Stimulated activated CD8-positive, alpha-beta memory T cell treated with anti-CD3 and anti-CD28 coated beads, Interleukin-15, amount 100 ng/mL, for 1 hour (primary cell): ENCODE measurements at regions not wholly inside any gene's neighbourhood (a gene's known extent, or its start where the extent isn't known, plus 50 kb on each side); places are given as distances from the start of the nearest gene placed in this dataset.

Experiments used
- DNase-seq: peaks from one replicate; pipeline ENCODE4 v3.0.0-alpha.2; 2020; ENCODE audit warnings: low read depth

- no peak for DNase-seq
Measured at GRCh38 chr18:39976771-39977170, 1978.3 kb upstream of the PIK3C3 start.

DNA sequence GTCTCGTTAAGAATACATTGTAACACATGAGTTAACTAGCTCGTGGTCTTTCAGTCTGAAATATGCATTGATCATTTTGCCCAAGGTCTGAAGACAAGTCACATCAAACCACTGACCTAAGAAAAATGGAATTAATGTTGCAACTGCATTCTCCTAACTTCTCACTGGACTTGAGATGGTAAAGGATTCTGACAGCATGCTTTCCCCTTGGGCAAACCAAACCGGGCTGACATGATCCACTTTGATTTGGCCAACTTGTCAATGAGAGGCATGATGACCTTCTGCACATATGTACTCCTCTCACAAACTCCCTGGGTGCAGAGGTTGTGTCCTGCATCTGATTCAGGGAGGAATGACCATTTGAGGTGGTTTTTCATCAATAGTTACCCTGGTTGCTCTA lies 1982.5 kb upstream of the PIK3C3 start:
- DNase-seq: no peak

- DNase-seq: no peak
Measured at GRCh38 chr18:39969803-39970494, 1985.1 kb upstream of the PIK3C3 start.

- no peak for DNase-seq
Measured at GRCh38 chr18:39966275-39966674, 1988.8 kb upstream of the PIK3C3 start.

- no peak for DNase-seq
Measured at GRCh38 chr18:39962546-39962945, 1992.5 kb upstream of the PIK3C3 start.

- DNase-seq: no peak
Measured at GRCh38 chr18:39960550-39960949, 1994.5 kb upstream of the PIK3C3 start.

DNA sequence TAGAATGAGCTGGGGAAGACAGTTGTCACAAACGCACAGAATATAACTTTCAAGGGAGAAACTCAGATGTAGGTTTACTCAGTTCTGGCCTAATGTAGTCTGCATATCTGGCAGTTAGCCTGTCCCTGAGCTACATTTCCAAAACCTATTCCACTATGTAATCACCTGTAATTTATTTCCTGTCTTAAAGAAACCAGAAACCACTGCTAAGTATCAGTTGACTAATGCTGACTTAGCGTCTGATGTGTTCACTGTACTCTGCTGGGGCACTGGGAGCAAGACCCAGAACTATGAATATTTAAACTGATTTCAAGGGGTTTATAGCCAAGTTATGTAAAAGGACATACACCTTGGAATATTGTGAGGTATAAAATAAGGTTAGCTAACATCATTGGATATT lies 1995.2 kb upstream of the PIK3C3 start:
- no peak for DNase-seq

- no peak for DNase-seq
Measured at GRCh38 chr18:39958876-39959275, 1996.2 kb upstream of the PIK3C3 start.

DNA sequence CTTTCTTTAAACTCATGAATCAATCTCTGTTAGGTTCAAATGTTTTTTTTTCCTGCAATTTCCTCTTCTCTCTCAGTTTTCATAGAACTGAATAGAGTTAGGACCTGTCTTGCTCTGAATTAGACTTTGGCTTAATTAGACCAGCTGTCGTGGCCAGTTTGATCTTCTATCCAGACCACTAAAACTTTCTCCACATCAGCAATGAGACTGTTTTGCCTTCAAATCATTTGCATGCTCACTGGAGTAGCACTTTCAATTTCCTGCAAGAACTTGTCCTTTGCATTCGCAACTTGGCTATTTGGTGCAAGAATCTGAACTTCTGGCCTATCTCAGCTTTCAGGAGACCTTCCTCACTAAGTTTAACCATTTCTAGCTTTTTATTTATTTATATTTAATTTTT lies 2002.2 kb upstream of the PIK3C3 start:
- DNase-seq: no peak

DNA sequence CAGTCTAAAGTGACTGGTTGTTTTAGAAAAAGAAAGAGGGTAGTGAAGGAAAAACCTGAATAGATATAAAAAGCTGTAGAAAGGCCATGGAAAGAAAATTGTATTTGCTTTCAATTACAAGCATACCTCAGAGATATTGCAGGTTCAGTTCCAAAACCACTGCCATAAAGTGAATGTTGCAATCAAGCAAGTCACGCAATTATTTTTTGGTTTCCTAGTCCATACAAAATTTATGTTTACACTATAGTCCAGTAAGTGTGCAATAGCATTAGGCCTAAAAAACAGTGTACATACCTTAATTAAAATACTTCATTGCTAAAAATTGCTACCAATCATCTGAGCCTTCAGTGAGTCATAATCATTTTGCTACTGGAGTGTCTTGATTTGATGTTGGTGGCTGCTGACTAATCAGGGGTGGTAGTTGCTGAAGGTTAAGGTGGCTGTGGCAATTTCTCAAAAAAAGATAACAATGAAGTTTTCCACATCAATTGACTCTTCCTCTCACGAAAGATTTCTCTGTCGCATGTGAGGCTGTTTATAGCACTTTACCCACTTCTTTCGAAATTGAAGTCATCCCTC lies 2003.8 kb upstream of the PIK3C3 start:
- no peak for DNase-seq

GRCh38 chr18:39946623-39947061 lies 2008.4 kb upstream of the PIK3C3 start:
- no peak for DNase-seq

DNA sequence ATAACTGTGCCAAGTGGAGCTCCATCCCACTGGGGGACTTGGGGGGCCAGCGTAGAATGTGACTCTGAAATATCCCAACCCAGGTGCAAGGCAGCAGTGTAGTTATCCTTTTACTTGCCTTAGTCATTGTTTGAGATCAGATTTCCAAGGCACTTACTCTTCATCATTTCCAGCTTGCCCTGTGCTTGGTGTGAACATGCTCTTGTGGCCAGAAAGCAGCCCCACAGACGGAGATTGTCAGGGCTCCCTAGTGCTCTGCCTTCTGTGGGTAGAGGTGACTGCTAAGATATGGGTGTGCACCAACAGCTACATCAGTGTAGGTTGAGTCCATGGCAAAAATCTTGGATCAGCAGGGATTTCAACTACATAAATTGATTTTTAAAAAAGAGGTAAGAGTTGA lies 2010.0 kb upstream of the PIK3C3 start:
- DNase-seq: no peak

- no peak for DNase-seq
Measured at GRCh38 chr18:39942702-39943101, 2012.3 kb upstream of the PIK3C3 start.

DNA sequence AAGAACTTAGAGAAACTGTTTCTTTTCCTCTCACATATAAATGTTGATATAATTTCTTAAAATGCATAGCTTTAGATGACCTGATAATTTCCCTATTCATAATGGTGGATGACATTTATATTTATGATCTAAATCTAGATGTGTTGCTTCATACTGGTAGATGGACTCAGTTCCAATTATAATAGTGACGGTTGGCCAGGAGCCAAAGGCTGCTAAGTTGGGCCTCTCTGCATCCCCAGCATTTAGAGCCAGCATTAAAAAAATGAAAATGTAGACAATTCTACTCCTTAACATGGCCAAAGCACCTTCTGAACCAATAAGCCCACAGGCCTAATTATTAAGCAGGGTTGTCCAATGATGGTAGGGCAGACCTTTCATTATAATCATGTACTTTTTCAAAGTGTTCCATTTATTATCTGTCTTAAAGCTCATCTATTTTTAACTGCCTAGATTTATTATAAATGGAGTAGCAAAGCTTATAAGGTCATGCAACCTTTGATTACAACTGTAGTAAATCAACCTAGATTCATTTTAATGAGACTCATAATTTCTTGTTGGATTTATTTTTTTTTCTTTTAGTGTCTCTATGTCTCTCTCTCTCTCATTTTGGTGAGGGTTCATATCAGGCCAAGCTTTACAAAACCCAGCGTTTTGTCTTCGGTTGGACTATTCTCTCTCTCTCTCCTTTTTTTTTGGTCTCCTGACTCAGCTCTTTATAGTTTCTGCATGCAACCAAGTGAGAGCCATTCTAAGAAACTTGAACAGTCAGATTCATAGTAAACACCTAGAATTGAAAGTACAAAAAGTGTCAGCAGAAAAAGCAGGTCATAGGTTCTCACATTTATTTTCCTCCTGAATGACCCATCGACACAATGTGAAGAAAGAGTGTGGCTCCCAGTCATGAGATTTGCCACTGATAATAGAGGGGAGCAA lies 2016.1 kb upstream of the PIK3C3 start:
- no peak for DNase-seq

GRCh38 chr18:39935598-39935997 lies 2019.4 kb upstream of the PIK3C3 start:
- DNase-seq: no peak

GRCh38 chr18:39918847-39919246 lies 2036.2 kb upstream of the PIK3C3 start:
- DNase-seq: no peak

DNA sequence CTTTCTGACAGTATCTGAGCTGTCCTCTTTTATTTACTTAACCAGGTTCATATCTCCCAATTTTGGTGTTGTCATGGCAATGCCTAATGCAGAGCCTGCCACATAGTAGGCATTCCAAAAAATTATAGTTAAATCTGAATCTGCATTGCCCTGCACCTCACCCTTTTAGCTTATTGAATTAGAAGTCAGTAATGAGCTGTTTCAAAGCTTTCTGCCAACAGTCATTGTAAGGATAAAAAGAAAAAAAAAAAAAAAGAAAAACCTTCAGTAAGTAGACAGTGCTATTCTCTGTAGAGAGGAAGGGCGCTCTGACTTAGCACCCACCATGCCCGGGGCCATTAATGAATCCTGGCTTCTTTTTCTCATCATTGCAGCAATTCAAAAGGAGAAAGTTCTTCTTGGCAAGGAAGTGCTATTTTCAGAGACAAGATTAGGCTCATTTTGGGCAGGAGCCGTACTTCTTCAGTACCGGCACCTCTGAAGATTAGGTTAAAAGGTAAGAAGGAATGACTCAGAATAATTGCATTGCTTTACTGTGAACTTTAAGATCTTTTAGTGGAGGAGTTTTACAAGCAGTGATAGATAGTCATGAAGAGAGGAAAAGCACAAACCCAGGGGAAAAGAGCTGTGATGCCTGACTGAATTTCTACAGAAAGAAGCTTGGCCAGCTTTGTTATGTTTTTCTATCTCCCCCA lies 2041.2 kb upstream of the PIK3C3 start:
- DNase-seq: no peak

GRCh38 chr18:39911716-39912115 lies 2043.3 kb upstream of the PIK3C3 start:
- no peak for DNase-seq

DNA sequence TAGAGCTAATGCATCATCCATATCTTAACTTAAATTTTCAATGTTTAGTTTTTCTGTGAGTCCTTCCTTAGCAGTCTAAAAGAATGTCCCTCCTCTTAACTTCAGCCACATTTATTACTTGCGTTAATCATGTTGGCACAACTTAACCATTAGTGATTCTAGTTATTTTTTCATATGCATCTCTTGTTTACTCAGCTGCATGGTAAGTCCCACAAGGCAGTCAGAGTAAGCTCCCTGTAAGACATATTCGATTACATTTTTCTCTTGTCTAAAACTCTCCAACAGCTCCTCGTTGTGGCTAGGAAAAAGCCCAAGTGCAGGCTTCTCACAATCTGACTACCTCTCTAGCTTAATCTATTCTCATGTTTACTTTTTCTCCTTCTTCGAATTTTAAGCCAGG lies 2045.3 kb upstream of the PIK3C3 start:
- no peak for DNase-seq

DNA sequence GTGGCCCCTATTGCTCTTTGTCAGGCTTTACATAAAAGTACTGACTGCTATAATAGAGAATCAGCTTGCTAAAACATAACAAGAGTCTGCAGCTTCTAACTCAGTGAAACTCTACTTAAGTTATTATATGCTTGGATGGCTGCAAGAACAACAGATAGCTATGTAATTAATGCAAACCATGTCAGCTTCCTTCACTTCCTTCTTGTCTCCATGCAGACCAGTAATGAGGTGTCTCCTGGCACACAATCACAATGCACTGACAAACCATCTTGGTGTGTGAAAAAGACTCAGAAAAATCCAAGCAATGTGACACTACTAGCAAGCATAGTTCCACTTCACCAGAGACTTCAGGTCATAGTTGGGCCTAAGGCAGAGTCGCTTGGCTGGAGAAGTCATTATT lies 2068.9 kb upstream of the PIK3C3 start:
- DNase-seq: no peak

- no peak for DNase-seq
Measured at GRCh38 chr18:39872651-39873050, 2082.4 kb upstream of the PIK3C3 start.

DNA sequence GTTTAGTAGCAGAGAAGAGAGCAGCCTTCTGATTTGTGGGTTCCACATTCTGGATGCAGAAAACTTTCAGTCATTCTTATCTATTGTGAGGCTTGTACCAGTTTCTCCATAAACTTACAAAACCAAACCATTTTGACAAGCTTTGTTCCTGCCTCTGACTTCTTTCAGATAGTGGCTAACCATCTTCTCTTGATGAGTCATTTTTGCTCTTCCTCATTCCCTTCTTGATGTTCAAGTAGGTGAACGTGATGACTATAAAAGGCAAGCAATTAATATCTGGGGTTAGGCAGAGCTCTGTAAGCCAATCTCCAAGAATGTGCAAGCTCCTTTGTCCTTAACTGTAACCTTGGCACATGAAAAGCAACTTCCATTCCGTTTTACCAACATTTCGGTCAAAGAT lies 2083.1 kb upstream of the PIK3C3 start:
- no peak for DNase-seq
